SJSA1 (cell line): ENCODE measurements at regions not wholly inside any gene's neighbourhood (a gene's known extent, or its start where the extent isn't known, plus 50 kb on each side); places are given as distances from the start of the nearest gene placed in this dataset.
"Not testable (repeated sequence)": the region's sequence is repeated elsewhere in the genome, so short reads cannot be mapped to it uniquely, and the experiment has no call there.

Experiments used
- DNase-seq, 2 experiments: peaks; one replicate each; pipeline ENCODE4 v3.0.0-alpha.2; 2015 to 2020; ENCODE audit warnings: low spot score in 2 of 2, low read depth in 1 of 2
- H3K27ac ChIP-seq: fragments of 250-450 bp; sonication (Bioruptor Pico); 2 replicates; pipeline ENCODE4 v1.5.1; 2020; ENCODE audit warnings: mild to moderate bottlenecking, moderate library complexity
- H3K27me3 ChIP-seq: fragments of 250-450 bp; sonication (Bioruptor Pico); replicated peaks from 2 replicates; pipeline ENCODE4 v1.5.1; 2020; ENCODE audit warnings: mild to moderate bottlenecking, moderate library complexity
- H3K36me3 ChIP-seq: fragments of 250-450 bp; sonication (Bioruptor Pico); 2 replicates; pipeline ENCODE4 v1.5.1; 2020; ENCODE audit warnings: mild to moderate bottlenecking
- H3K4me1 ChIP-seq: fragments of 250-450 bp; sonication (Bioruptor Pico); replicated peaks from 2 replicates; pipeline ENCODE4 v1.6.1; 2021; ENCODE audit warnings: mild to moderate bottlenecking
- H3K4me3 ChIP-seq: fragments of 250-450 bp; sonication (Bioruptor Pico); 2 replicates; pipeline ENCODE4 v1.5.1; 2020; ENCODE audit warnings: mild to moderate bottlenecking
- H3K9me3 ChIP-seq: fragments of 250-450 bp; sonication (Bioruptor Pico); replicated peaks from 2 replicates; pipeline ENCODE4 v1.5.1; 2020; ENCODE audit warnings: mild to moderate bottlenecking

DNA sequence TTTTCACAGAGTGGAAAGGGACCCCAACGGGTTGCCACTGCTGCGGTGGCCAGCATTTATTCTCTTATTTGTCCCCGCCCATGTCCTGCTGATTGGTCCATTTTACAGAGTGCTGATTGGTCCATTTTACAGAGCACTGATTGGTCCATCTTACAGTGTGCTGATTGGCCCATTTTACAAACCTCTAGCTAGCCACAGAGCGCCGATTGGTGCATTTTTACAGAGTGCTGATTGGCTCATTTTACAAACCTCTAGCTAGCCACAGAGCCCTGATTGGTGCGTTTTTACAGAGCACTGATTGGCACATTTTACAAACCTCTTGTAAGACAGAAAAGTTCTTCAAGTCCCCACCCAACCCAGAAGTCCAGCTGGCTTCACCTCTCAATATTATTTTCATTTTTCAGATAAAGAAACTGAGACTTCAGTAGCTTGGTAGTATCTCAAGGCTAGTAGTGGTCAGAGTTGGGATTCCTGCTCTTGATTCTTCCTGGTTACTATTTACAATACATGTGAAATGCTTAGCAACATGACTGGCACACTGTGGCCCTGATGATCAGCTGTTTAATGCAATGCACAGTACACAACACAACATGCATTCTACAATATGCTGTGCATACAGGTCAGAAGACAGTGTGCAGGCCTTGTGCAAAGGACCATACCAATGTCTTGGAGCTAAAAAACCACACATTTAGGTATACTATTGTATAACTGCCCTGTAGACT lies 63.6 kb upstream of the BOD1 start:
- H3K27ac ChIP-seq: no peak overlapping the region
- no peak for DNase-seq
- no peaks in the 10 kb centered on the region for H3K4me1 ChIP-seq
- H3K36me3 ChIP-seq: no peaks in the 10 kb centered on the region
- H3K27me3 ChIP-seq: no peaks in the 10 kb centered on the region
- peaks cover 6% of the 10 kb centered on the region; the same call in 1 of the 2 replicates for H3K9me3 ChIP-seq
- no peak overlapping the region for H3K4me3 ChIP-seq

DNA sequence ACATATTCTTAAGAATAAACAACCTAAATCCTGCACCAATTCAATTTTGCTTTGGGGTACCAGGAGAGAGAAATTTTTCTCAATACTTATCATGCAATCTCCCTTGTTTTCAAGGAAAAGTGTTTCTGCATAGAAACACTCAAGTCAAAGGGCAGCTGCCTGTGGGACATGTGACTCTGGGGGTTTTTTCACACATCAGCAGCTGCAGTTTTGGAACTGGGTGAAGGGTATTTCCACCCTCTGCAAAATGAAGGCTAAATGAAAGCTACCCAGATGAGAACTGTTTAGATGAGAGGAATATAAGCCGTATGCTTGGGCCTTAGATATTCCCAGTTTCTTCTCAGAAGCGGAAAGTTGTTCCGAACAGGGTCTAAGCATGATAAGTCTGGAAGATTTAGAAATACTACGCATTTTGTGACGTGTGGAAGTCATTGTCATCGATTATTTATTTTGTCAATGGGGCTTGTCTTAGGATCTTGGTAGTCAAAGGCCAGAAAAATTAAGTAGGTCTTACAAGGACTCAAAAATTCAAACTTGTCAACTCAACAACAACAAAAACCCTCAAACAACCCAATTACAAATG lies 64.3 kb upstream of the BOD1 start:
- H3K9me3 ChIP-seq: peaks cover 6% of the 10 kb centered on the region; the same call in 1 of the 2 replicates
- DNase-seq: no peak
- no peak overlapping the region for H3K27ac ChIP-seq
- H3K27me3 ChIP-seq: no peaks in the 10 kb centered on the region
- H3K36me3 ChIP-seq: no peaks in the 10 kb centered on the region
- H3K4me1 ChIP-seq: no peaks in the 10 kb centered on the region
- no peak overlapping the region for H3K4me3 ChIP-seq

DNA sequence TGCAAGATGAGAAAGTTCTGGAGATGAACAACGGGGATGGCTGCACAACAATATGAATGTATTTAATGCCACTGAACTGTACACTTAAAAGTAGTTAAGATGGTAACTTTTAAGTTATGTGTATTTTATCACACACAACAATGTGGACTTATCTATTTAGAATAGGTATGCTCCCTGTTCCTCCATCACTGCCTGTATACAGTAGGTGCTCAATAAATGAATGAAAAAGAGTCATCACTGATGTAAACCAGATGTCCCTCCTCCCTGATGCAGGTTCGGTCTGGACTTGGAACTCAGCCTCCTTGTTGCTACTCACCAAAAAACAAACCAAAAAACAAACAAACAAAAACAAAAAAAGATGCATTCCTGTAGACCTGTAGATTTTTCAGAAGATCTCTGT lies 65.9 kb upstream of the BOD1 start:
- Histone ChIP-seq H3K4me1 (no peaks in the 10 kb centered on the region), H3K27me3 (no peaks in the 10 kb centered on the region), H3K27ac (no peak overlapping the region), H3K36me3 (no peaks in the 10 kb centered on the region), H3K4me3 (no peak overlapping the region), H3K9me3 (peaks cover 6% of the 10 kb centered on the region; the same call in 1 of the 2 replicates)
- no peak for DNase-seq

DNA sequence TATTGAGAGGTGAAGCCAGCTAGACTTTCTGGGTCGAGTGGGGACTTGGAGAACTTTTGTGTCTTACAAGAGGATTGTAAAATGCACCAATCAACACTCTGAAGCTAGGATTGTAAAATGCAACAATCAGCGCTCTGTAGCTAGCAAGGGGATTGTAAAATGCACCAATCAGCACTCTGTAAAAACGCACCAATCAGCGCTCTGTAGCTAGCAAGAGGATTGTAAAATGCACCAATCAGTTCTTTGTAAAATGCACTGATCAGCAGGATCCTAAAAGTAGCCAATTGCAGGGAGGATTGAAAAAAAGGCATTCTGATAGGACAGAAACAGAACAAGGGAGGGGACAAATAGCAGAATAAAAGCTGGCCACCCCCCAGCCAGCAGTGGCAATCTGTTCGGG lies 68.1 kb upstream of the BOD1 start:
- H3K4me3 ChIP-seq, H3K9me3 ChIP-seq, H3K27me3 ChIP-seq, H3K4me1 ChIP-seq, H3K27ac ChIP-seq, DNase-seq, H3K36me3 ChIP-seq: not testable (repeated sequence)

DNA sequence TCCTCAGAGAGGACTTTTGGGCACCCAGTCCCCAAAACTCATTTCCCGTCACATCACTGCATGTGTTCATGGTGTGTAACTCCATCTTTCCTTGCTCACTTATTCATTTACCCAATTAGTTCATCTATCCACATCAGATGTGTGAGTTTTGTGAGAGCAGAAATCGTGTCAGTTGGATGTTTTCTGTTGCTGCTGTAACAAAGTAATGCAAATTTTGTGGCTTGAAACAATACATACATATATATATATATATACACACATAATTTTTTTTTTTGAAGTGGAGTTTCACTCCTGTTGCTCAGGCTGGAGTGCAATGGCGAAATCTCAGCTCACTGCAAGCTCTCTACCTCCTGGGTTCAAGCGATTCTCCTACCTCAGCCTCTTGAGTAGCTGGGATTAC lies 70.5 kb upstream of the BOD1 start:
- Histone ChIP-seq H3K27ac (no peak overlapping the region), H3K4me3 (no peak overlapping the region), H3K36me3 (no peaks in the 10 kb centered on the region), H3K27me3 (no peaks in the 10 kb centered on the region), H3K9me3 (no peaks in the 10 kb centered on the region; the same call in 1 of the 2 replicates), H3K4me1 (no peaks in the 10 kb centered on the region)
- DNase-seq: no peak

DNA sequence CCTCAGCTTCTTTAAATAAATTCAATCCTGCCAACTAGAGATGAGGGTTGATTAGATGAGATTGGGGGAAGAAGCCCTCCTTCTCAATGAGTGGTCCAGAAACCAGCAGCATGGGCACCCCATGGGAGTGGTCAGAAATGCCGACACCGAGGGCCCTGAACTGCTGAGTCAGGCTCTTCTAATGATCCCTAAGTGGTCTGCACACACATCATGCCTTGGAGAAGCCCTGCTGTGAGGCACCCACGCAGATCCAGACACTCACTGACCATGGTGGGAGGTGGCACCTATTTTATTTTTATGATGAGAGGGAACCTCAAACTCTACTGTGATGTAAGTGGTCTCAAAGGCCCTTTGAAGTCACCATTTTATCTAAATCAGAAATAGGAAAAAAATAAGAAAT lies 72.3 kb upstream of the BOD1 start:
- Histone ChIP-seq H3K27ac (no peak overlapping the region), H3K36me3 (no peaks in the 10 kb centered on the region), H3K9me3 (no peaks in the 10 kb centered on the region), H3K27me3 (no peaks in the 10 kb centered on the region), H3K4me1 (no peaks in the 10 kb centered on the region), H3K4me3 (no peak overlapping the region)
- DNase-seq: no peak

DNA sequence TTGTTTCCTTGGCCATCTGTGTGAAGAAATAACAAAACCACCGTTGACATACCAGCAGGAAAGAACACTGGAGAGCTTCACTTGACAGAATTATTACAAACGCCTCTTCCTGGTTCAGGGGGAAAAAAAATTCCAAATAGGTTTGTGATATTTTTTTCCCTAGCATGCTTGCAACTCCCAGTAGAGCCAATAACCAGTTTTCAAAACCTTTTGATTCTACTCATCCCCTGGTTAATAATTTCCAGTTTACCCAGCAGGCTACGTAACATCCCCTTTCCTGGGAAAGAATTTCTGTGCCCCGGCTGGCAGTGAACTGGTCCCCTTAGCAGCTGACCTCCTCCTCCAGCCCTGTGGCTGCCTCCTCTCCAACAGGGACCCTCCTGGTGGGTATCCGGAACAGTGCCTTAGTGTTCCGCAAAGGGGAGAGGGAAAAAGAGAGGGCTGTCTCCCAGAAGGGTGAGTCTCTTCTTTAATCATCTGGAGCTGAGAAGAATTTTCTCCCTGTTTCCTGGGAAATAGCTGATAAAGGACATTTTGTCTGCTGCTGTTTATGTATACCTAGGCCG lies 72.8 kb upstream of the BOD1 start:
- H3K4me1 ChIP-seq: no peaks in the 10 kb centered on the region
- H3K27me3 ChIP-seq: no peaks in the 10 kb centered on the region
- H3K36me3 ChIP-seq: no peaks in the 10 kb centered on the region
- no peaks in the 10 kb centered on the region for H3K9me3 ChIP-seq
- DNase-seq: no peak
- H3K27ac ChIP-seq: no peak overlapping the region
- H3K4me3 ChIP-seq: no peak overlapping the region

DNA sequence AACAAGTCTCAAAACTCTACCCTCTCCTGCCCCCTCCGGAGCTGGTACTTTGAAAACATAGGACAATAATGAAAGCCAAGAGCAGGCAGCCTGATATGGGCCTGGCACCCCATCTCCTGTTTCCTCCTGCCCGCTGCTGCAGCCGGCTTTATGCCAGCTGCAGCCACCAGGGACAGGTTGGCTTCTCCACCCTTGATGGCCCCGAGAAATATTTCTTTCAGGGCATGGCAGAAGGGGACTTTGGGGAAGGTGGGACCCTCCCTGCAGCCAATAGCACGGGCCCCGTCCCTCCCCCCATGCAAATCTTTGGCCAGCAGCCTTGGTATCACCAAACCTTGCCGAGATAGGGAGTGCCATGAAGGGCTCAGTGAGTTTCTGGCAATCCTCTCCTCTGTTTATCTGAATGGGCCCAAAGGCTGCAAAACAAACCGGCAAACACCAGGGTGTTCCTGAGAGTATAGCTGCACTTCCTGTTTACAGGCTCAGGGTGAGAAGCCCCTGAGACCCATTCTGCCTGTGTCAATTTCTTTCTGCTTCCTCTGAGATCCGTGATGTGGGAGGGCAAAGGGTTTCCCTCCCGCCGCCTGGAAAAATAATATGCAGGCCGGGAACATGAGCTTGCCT lies 73.4 kb upstream of the BOD1 start:
- DNase-seq: no peak
- H3K4me1 ChIP-seq: no peaks in the 10 kb centered on the region
- H3K27ac ChIP-seq: no peak overlapping the region
- no peaks in the 10 kb centered on the region for H3K36me3 ChIP-seq
- no peak overlapping the region for H3K4me3 ChIP-seq
- no peaks in the 10 kb centered on the region for H3K27me3 ChIP-seq
- no peaks in the 10 kb centered on the region for H3K9me3 ChIP-seq

DNA sequence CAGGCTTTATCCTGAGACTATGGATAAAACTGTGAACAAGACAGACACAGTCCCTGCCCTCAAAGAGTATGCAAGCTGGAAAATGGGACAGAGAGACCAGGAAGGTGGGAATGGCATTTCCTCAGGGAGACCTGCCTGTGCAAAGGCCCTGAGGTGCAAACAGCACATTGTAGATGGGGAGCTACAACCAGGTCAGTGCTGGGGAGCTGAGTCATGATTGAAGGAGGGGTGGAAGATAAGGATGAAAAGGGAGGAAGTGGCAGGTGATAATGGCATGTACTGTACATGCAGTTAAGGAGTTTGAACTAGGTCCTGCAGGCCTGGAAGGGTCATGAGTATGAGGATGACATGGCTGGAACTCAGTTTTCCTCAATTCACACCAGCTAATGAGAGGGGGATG lies 75.5 kb upstream of the BOD1 start:
- no peak for DNase-seq
- Histone ChIP-seq H3K36me3 (no peaks in the 10 kb centered on the region), H3K4me3 (no peak overlapping the region), H3K27ac (no peak overlapping the region), H3K9me3 (no peaks in the 10 kb centered on the region), H3K4me1 (no peaks in the 10 kb centered on the region), H3K27me3 (no peaks in the 10 kb centered on the region)

DNA sequence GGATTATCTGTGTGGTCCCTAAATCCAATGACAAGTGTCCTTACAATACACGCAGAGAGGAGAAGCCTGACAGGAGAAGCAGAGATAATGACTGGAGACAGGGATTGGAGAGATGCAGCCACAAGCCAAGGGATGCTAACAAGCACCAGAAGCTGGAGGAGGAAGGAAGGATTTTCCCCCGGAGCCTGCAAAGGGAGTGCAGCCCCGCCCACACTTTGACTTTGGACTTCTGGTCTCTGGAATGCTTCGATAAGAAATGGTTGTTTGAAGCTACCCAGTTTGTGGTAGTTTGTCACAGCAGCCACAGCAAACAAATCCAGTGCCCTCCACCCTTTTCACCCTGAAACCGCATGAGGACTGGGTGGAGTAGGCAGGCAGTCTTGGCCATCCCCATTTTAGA lies 77.2 kb upstream of the BOD1 start:
- H3K9me3 ChIP-seq: no peaks in the 10 kb centered on the region
- H3K4me1 ChIP-seq: no peaks in the 10 kb centered on the region
- H3K36me3 ChIP-seq: no peaks in the 10 kb centered on the region
- DNase-seq: no peak
- no peaks in the 10 kb centered on the region for H3K27me3 ChIP-seq
- no peak overlapping the region for H3K4me3 ChIP-seq
- H3K27ac ChIP-seq: no peak overlapping the region

DNA sequence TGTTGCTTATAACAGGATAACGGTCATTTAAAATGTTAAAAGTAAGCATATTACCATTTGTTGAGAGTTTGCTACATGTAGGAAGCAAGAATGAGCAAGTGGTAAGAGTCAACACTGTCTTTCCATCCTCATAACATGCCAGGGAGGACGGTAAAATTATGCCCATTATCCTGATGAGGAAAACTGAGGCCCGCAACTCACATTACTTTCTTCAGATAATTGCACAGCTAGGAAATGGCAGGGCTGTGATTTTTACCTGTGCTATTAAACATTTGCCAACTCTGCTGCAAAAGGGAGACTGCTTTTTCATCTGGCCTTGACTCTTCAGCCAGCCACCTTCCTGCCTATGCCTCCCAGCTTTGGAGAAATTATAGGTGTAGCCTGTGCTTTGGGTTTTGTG lies 79.8 kb upstream of the BOD1 start:
- H3K27ac ChIP-seq: no peak overlapping the region
- H3K27me3 ChIP-seq: no peaks in the 10 kb centered on the region
- no peak overlapping the region for H3K4me3 ChIP-seq
- H3K9me3 ChIP-seq: no peaks in the 10 kb centered on the region
- DNase-seq: no peak
- H3K4me1 ChIP-seq: no peaks in the 10 kb centered on the region
- no peaks in the 10 kb centered on the region for H3K36me3 ChIP-seq

DNA sequence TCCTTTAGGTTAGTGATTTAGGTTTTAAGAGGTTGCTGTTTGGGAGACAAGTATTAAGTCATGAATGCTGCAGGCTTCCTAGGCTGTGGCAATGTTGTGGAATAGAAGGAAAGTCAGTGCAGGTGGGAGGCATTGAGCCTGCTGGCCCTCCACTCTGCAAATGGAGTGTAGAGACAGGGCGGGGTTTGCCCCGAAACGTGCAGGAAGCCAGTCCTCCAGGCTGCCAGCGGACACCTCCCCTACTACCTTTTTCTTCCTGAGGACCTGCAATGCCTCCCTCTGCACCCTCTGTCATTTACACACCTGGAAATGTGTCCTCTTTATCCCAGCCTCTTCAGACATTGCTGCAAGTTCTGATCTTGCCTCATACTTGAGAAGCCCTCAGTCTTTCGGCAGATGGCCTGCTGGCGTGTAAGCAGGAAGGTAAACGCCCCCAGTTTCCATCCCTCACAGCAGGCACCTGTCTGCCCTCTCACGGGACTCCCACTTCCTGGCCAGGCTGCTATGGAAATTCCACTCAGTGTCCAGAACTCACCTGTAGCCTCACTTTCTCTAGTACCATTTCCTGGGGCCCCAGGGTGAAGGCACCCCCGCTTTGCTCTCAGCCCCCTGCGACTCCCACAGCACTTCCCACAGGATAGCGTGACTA lies 81.6 kb upstream of the BOD1 start:
- Histone ChIP-seq H3K27ac (no peak overlapping the region), H3K4me3 (no peak overlapping the region), H3K27me3 (no peaks in the 10 kb centered on the region), H3K4me1 (no peaks in the 10 kb centered on the region), H3K9me3 (no peaks in the 10 kb centered on the region), H3K36me3 (no peaks in the 10 kb centered on the region)
- DNase-seq: no peak

DNA sequence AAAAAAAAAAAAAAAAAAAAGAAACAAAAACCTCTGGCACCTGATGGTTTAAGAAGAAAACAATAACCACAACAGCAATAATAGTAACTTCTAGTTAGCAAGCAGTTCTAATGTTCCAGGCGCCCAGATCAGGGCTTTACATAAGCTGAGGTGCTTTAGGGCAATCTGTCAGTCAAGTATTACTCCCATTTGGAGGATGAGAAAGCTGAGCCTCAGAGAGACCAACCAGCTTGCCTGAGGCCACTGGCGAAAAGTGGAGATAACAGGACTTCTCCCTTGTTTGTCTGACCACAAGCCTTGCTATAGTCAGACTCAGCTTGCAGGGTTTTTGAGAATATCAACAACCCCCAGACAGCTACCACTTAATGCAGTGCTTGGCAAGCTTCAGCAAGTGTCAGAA lies 83.5 kb upstream of the BOD1 start:
- DNase-seq: no peak
- H3K4me3 ChIP-seq: no peak overlapping the region
- H3K36me3 ChIP-seq: no peaks in the 10 kb centered on the region
- H3K27me3 ChIP-seq: no peaks in the 10 kb centered on the region
- H3K9me3 ChIP-seq: no peaks in the 10 kb centered on the region
- no peak overlapping the region for H3K27ac ChIP-seq
- no peaks in the 10 kb centered on the region for H3K4me1 ChIP-seq

DNA sequence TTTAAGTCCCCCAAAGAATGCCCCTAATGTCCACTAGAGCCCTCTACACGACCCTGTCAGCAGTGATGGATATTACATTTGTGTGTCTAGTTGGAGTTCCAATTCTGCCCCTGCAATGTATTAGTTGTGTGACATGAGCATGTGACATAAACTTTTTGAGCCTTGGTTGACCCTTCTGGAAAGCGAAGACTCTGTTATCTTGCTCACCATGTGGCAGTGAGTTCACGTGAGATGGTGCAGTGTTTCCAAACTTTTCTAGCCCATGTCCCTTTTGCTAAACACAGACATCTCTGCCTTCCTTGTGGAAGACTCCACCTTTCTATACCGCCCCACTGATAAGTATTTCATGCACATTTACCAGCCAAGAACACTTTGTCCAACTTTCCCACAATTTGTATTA lies 87.0 kb upstream of the BOD1 start:
- Histone ChIP-seq H3K4me1 (no peaks in the 10 kb centered on the region), H3K4me3 (no peak overlapping the region), H3K27ac (no peak overlapping the region), H3K9me3 (no peaks in the 10 kb centered on the region), H3K36me3 (no peaks in the 10 kb centered on the region), H3K27me3 (no peaks in the 10 kb centered on the region)
- DNase-seq: no peak
